GM12873 (cell line): ENCODE measurements at regions not wholly inside any gene's neighbourhood (a gene's known extent, or its start where the extent isn't known, plus 50 kb on each side); places are given as distances from the start of the nearest gene placed in this dataset.

ENCODE experiments used
- TF ChIP-seq, protein P1 (sequence below): IDR thresholded peaks from 2 replicates; pipeline ENCODE4 v1.5.1; 2012; ENCODE audit warnings: low read depth, mild to moderate bottlenecking, moderate library complexity, low read length, control low read depth; ENCODE audit not compliant: insufficient read depth; ENCODE audit errors: missing control alignments

DNA sequence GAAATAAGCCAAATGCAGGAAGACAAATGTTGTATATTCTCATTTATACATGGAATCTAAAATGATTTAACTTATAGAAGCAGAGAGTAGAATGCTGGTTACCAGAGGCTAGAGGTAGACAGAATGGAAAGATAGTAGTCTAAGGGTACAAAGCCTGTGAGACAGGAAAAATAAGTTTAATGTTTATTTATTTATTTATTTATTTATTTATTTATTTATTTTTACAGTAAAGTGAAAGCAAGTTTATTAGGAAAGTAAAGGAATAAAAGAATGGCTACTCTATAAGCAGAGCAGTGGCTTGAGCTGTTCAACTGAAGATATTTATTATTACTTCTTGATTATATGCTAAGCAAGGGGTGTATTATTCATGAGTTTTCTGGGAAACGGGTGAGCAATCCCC, 203.2 kb downstream of the LAS1L start:
- TF ChIP-seq, protein P1, sequence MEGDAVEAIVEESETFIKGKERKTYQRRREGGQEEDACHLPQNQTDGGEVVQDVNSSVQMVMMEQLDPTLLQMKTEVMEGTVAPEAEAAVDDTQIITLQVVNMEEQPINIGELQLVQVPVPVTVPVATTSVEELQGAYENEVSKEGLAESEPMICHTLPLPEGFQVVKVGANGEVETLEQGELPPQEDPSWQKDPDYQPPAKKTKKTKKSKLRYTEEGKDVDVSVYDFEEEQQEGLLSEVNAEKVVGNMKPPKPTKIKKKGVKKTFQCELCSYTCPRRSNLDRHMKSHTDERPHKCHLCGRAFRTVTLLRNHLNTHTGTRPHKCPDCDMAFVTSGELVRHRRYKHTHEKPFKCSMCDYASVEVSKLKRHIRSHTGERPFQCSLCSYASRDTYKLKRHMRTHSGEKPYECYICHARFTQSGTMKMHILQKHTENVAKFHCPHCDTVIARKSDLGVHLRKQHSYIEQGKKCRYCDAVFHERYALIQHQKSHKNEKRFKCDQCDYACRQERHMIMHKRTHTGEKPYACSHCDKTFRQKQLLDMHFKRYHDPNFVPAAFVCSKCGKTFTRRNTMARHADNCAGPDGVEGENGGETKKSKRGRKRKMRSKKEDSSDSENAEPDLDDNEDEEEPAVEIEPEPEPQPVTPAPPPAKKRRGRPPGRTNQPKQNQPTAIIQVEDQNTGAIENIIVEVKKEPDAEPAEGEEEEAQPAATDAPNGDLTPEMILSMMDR, result no peak

DNA sequence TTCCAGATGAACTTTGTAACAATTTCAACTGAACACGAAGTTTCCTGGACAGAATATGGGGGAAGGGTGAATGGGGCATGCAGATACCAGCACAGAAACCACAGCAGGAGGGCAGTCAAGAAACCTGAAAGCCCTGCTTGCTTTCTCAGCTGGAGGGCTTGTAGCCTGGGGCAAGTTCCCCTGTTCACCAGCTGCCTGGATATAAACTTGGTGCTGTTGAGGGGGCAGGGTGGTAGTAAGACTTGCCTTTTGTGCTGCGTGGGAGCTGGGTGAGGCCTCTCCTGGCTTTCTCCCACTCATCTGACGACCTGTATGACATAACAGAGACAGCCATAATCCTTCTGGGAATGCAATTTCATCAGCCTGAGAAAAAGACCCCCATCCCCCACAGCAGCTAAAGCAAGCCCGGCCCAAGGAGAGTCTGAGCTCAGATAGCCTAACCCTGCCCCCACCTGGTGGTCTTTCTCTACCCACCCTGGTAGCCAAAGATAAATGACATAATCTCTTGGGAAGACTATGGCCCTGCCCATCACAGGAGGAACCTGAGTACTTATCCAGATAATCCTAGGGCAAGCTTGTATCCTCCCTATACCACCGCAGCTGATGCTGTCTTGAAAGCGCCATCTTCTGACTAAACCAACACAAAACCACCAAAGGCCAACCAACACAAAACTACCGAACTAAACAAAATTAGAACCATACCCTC, 234.3 kb downstream of the LAS1L start:
- TF ChIP-seq, protein P1, result no peak

DNA sequence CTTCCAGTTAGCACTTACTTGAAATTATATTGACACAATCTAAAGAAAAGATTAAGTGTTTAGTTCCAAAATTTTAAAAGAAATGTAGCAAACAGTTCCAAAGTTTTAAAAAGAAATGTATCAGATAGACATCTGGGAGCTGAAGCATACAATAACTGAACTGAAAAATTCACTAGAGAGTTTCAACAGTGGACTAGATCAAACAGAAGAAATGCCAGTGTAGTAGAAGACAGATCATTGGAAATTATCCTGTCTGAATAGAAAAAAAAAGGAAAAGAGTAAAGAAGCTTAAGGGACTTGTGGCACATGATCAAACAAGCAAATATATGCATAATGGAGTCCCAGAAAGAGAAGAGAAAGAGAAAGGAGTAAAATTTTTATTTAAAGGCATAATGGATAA, 261.4 kb downstream of the LAS1L start:
- TF ChIP-seq, protein P1, result no peak

DNA sequence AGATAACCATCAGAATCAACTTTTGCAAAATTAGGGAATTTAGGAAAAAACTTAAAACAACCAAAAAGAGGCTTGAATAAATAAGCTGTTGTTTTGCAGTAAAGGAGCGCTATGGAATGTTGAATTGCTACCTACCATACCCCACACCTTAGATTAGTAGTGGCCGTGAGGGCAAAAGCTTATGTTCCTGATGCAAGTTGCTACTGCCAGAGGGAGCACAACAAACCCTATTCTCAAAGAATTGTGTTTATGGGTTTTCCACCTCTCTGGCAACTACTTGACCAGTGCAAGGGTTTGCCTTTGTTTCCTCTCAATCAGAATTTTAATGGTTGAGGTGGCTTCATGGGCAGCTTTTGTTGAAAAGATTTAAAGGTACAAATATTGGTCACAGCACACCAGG, 268.1 kb downstream of the LAS1L start:
- TF ChIP-seq, protein P1, result no peak

DNA sequence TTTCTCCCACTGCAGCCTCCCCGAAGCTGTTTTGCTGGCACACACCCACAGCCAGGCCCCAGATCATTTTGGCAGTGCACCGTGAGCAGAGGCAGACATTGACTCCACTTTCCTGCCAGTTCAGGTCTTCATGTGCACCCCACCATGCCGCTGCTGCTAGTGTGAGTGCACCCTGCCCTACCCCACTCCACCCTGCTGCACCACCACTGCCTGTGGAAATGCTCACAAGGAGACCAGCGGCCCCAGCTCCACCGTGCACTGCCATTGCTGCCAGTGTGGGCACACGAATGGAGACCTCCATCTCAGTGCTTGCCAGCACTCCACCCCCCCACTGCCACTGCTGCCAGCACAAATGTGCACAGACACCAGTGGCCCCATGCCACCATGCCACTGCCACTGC, 277.6 kb upstream of the ZC4H2 start:
- TF ChIP-seq, protein P1, result no peak

DNA sequence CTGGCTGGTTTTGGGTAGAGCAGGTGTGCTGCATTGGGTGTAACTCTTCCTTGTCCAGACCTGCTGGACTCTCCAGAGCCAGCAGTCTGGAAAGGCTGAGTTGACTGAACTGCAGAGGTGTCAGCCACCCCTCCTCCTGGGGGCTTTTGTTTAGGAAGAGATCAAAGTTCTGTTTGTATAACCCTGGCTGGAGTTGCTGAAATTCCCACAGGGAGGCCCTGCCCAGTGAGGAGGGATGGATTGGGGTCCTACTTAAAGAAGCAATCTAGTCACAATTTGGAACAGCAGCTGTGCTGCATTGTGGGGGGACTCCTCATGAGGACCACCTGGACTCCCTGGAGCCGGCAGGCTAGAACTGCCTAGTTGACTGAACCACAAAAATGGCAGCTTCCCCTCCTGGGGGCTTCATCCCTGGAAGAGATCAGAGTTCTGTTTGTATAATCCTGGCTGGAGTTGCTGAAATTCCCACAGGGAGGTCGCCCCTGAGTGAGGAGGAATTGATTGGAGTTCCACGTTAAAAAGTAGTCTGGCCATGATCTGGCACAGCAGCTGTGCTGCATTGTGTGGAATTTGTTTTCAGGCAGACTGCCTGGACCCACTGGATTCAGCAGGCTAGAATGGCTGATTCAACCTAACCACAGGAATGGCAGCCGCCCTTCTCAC, 264.9 kb upstream of the ZC4H2 start:
- TF ChIP-seq, protein P1, result no peak

DNA sequence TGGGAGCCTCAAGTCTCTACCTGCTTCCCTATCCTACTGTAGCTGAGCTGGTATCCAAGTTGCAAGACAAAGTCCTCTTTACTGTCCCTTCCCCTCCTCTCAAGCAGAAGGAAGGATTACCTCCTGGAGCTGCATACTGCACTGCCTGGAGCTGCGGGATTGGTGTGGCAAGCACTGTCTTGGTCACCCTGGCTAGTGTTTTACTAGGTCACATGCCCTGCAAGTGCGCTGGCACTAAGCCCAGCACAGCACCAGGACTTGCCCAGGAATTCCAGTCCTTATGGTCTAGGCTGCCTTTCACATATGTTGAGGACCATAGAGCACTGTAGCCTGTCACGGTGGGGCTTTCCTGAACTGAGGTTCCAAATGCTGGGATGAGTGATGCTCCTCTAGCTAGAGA, 227.3 kb upstream of the ZC4H2 start:
- TF ChIP-seq, protein P1, result no peak
